ENCODE measurements at regions not wholly inside any gene's neighbourhood (a gene's known extent, or its start where the extent isn't known, plus 50 kb on each side); places are given as distances from the start of the nearest gene placed in this dataset.

DNA sequence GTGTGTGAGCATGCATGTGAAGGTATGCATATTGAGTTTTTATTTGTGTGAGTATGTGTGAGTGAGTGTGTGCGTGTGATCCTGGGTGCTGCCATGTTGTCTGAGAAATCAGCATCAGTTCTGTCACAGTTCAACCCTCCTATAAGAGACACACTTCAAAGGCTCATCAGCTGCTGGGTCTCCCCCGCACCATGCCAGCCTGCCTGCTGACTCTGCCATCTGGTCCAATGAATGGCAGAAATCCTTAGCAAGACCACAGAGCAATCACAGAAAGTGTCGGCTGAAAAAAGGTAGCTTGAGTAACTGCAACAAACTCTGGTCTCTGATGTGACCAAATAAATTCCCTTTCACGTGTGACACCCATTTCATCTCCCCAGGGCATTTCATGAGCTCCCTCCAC lies 381.8 kb upstream of the MAF start:
- no peak overlapping the region for H3K4me3 ChIP-seq (ENCODE audit: low read depth, low read length)
- in situ Hi-C loops (cut with HindIII; ENCODE audit: low sequenced_read_pairs): no loop called here
- DNase-seq (ENCODE audit: low read depth, low spot score): no peak
- TF ChIP-seq, protein P1, sequence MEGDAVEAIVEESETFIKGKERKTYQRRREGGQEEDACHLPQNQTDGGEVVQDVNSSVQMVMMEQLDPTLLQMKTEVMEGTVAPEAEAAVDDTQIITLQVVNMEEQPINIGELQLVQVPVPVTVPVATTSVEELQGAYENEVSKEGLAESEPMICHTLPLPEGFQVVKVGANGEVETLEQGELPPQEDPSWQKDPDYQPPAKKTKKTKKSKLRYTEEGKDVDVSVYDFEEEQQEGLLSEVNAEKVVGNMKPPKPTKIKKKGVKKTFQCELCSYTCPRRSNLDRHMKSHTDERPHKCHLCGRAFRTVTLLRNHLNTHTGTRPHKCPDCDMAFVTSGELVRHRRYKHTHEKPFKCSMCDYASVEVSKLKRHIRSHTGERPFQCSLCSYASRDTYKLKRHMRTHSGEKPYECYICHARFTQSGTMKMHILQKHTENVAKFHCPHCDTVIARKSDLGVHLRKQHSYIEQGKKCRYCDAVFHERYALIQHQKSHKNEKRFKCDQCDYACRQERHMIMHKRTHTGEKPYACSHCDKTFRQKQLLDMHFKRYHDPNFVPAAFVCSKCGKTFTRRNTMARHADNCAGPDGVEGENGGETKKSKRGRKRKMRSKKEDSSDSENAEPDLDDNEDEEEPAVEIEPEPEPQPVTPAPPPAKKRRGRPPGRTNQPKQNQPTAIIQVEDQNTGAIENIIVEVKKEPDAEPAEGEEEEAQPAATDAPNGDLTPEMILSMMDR (IDR thresholded peaks at IDR 0.05; ENCODE audit: low read depth, low read length): no peak

DNA sequence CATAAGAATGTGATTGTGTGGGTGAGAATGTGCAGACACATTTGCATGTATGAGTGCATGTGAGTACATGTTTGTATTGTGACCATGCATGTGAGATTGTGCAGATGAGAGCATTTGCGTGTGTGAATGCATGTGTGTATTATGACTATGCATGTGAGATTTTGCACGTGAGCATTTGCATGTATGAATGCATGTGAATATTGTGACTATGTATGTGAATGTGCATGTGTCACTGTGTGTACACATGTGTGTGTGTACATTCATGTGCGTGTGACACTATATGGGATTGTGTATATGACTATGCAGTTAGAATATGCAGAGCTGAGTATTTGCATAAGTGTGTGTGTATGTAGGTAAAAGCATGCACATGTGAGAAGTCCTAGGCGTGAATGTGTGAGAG lies 381.3 kb upstream of the MAF start:
- in situ Hi-C loops (cut with HindIII; ENCODE audit: low sequenced_read_pairs): no loop called here
- H3K4me3 ChIP-seq (ENCODE audit: low read depth, low read length): no peak overlapping the region

DNA sequence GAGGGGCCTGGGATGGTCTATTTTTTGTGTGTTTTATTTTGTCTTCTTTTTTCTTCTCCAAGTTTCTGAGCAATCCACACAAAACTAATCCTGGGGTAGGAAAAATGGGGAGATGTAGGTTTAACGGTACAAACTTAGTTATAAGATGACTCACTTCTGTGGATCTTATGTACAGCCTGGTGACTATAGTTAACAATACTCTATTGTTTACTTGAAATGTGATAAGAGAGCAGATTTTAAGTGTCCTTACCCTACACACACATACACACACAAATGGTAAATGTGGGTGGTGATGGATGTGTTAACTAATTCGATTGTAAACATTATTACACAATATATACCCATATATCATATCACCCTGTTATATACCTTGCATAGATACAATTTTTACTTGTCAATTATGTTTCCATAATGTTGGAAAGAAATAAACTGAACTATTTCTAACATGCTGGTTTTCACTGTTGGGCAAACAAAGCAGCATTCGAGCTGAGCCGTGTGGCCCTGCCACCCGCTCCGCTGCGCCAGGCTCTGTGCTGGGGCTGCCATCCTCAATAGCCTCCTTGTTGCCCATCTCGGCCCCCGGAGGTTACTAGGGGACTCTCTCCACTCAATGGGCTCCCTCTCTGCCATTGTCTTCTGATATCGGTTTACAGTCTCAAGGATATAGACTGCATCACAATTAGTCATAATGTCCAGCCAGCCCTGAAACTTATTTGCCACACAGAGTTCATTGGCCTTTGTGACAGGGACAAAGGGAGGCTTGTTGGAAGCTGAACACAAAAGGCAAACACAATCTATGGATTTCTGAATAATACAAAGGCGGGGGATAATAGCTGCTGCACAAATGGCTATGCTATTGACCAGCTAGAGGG lies 380.3 kb upstream of the MAF start:
- in situ Hi-C loops (cut with HindIII; ENCODE audit: low sequenced_read_pairs): no loop called here
- DNase-seq (ENCODE audit: low read depth, low spot score): no peak
- TF ChIP-seq, protein P1 (IDR thresholded peaks at IDR 0.05; ENCODE audit: low read depth, low read length): no peak
- H3K4me3 ChIP-seq (ENCODE audit: low read depth, low read length): no peak overlapping the region

More for the DNA sequence above, 381.3 kb upstream of the MAF start:
- DNase-seq (ENCODE audit: low read depth, low spot score): no peak
- TF ChIP-seq, protein P1 (IDR thresholded peaks at IDR 0.05; ENCODE audit: low read depth, low read length): no peak

DNA sequence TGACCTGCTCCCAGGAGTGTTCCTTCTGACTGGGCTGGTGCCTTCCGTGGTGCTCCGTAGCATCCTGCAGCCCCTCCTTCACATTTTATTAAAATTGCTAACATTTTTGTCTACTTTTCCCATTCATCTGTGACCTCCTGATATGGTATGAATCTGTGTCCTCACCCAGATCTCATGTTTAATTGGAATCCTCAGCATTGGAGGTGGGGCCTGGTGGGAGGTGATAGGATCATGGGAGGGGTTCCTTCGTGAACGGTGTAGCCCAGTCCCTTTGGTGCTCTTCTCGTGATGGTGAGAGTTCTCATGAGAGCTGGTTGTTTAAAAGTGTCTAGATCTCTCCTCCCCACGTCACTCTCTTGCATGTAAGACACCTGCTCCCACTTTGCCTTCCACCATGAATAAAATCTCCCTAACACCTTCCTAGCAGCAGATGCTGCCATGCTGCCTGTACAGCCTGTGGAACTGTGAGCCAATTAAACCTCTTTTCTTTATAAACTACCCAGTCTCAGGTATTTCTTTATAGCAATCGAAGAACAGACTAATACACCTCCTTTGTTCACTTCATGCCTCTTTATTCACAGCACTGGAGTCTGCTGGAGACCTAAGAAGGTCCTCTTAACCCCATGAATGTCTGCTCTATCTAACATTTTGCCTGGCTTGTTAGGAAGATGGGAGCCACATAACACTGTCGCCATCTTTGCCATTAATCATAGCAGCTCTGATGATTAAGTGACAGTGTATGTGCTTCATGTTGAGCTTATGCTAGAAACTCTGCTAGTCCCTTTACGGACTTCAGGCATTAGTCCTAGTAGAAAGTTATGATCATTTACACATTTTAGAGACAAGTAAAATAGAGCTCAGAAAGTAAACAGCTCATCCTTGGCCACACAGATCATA lies 377.7 kb upstream of the MAF start:
- DNase-seq (ENCODE audit: low read depth, low spot score): no peak
- H3K4me3 ChIP-seq (ENCODE audit: low read depth, low read length): no peak overlapping the region
- in situ Hi-C loops (cut with HindIII; ENCODE audit: low sequenced_read_pairs): no loop called here
- TF ChIP-seq, protein P1 (IDR thresholded peaks at IDR 0.05; ENCODE audit: low read depth, low read length): no peak

DNA sequence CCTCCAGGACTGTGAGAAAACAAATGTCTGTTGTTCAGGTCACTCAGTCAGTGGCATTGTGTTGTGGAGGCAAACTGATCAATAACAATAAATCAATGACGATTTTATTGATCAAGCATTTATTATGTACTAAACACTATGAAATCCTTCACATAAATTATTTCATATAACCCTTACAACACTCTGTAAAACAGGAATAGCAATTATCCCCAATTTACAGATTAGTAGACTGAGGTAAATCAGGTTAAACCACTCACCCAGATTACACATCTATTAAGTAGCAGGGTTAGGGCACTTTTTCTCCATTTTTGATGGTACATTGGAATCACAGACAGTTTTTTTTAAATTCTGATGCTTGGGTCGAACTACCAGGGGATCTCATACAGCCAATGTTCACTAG lies 372.8 kb upstream of the MAF start:
- no peak for DNase-seq (ENCODE audit: low read depth, low spot score)
- in situ Hi-C loops (cut with HindIII; ENCODE audit: low sequenced_read_pairs): no loop called here
- TF ChIP-seq, protein P1 (IDR thresholded peaks at IDR 0.05; ENCODE audit: low read depth, low read length): no peak
- H3K4me3 ChIP-seq (ENCODE audit: low read depth, low read length): no peak overlapping the region

DNA sequence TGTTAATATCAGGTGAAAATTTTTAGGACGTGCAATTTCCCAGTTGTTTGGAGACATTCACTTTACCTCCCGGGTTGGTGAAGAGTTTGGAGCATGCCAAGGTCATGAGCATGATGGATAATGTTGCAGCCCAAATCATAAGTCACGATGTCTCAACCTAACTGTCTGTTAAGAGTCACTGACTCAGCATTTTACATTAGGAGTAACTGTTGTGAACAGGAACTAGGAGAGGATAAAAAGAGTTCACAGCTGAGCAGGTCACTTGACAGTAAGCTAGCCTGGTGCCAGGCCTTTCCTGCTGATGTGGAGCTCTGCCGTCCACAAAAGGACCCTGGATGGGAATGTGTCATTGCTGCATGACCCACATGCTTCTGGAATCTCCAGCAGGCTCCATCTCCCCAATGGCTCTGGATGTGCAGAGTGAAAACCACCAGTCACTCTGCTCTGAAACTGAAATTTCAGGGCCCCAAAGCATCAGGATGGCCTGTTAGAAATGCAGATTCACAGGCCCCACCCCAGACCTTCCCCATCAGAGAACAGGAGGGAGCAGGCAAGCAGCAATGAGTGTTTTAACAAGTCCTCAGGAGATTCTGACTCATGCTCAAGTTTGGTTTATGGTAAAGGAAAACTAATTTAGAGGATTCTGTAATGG lies 371.6 kb upstream of the MAF start:
- no peak overlapping the region for H3K4me3 ChIP-seq (ENCODE audit: low read depth, low read length)
- no peak for DNase-seq (ENCODE audit: low read depth, low spot score)
- TF ChIP-seq, protein P1 (IDR thresholded peaks at IDR 0.05; ENCODE audit: low read depth, low read length): no peak
- in situ Hi-C loops (cut with HindIII; ENCODE audit: low sequenced_read_pairs): no loop called here
